Colonic mucosa (tissue), 4 donors: ENCODE measurements at regions not wholly inside any gene's neighbourhood (a gene's known extent, or its start where the extent isn't known, plus 50 kb on each side); places are given as distances from the start of the nearest gene placed in this dataset.

Experiments used
- DNase-seq: peaks from one replicate; pipeline ENCODE4 v3.0.0-alpha.2; 2020
- H3K27ac ChIP-seq: fragments of 200-600 bp; one replicate; pipeline ENCODE4 v1.8.0; 2021
- H3K27me3 ChIP-seq: fragments of 200-600 bp; one replicate; pipeline ENCODE4 v1.8.0; 2021
- H3K36me3 ChIP-seq: fragments of 200-600 bp; one replicate; pipeline ENCODE4 v1.8.0; 2021
- H3K4me1 ChIP-seq: fragments of 200-600 bp; one replicate; pipeline ENCODE4 v1.8.0; 2021; ENCODE audit warnings: mild to moderate bottlenecking
- H3K4me3 ChIP-seq: fragments of 200-600 bp; one replicate; pipeline ENCODE4 v1.8.0; 2021
- H3K9ac ChIP-seq, 2 donors: one replicate each; pipeline ENCODE4 v1.7.0; 2013; ENCODE audit warnings: control low read depth in 2 of 2, low read depth in 2 of 2, low read length in 2 of 2
- H3K9me3 ChIP-seq: fragments of 200-600 bp; one replicate; pipeline ENCODE4 v1.8.0; 2021
- CTCF ChIP-seq: fragments of 200-600 bp; IDR thresholded peaks from one replicate; pipeline ENCODE4 v1.8.0; 2022; ENCODE audit warnings: antibody characterized with exemption, mild to moderate bottlenecking
- intact Hi-C: fragments of 100-400 bp; cut with DNase I; formaldehyde crosslinking; loops from one replicate; pipeline ENCODE4 v1.14.1; 2022
- donor health status: healthy.
- donor health status: DM: no; HTN: no; CAD: no.
- donor health status: DM: no; HTN: no; CAD: no.

- H3K9me3 ChIP-seq, result no peaks in the 10 kb centered on the region
- TF ChIP-seq CTCF, result no peak
- no peaks in the 10 kb centered on the region for H3K4me1 ChIP-seq
- intact Hi-C loops, result no loop called here
- no peaks in the 10 kb centered on the region for H3K36me3 ChIP-seq
- H3K4me3 ChIP-seq, result no peak overlapping the region
- no peak for DNase-seq
- no peak overlapping the region for H3K9ac ChIP-seq
- no peak overlapping the region for H3K27ac ChIP-seq
- H3K27me3 ChIP-seq, result no peaks in the 10 kb centered on the region
These were observed 430.5 kb upstream of the ETAA1 start for GRCh38 chr2:66966631-66967030.

- H3K9me3 ChIP-seq, result no peaks in the 10 kb centered on the region
- no peak overlapping the region for H3K9ac ChIP-seq
- H3K27ac ChIP-seq, result no peak overlapping the region
- H3K4me1 ChIP-seq, result no peaks in the 10 kb centered on the region
- no peak overlapping the region for H3K4me3 ChIP-seq
- no peaks in the 10 kb centered on the region for H3K27me3 ChIP-seq
- intact Hi-C loops, result no loop called here
- no peak for DNase-seq
- H3K36me3 ChIP-seq, result no peaks in the 10 kb centered on the region
- no peak for TF ChIP-seq CTCF
These were observed 428.2 kb upstream of the ETAA1 start for GRCh38 chr2:66968946-66969345.

GRCh38 chr2:66981074-66981473, 416.1 kb upstream of the ETAA1 start:
- H3K9me3 ChIP-seq, result no peaks in the 10 kb centered on the region
- no peak for TF ChIP-seq CTCF
- H3K4me1 ChIP-seq, result no peaks in the 10 kb centered on the region
- no peaks in the 10 kb centered on the region for H3K27me3 ChIP-seq
- no peak overlapping the region for H3K4me3 ChIP-seq
- DNase-seq, result no peak
- H3K27ac ChIP-seq, result no peak overlapping the region
- no peak overlapping the region for H3K9ac ChIP-seq
- intact Hi-C loops, result no loop called here
- no peaks in the 10 kb centered on the region for H3K36me3 ChIP-seq

- no peak for DNase-seq
- no peak for TF ChIP-seq CTCF
- H3K4me1 ChIP-seq, result no peaks in the 10 kb centered on the region
- H3K36me3 ChIP-seq, result no peaks in the 10 kb centered on the region
- H3K27ac ChIP-seq, result no peak overlapping the region
- intact Hi-C loops, result no loop called here
- H3K4me3 ChIP-seq, result no peak overlapping the region
- H3K9me3 ChIP-seq, result no peaks in the 10 kb centered on the region
- no peaks in the 10 kb centered on the region for H3K27me3 ChIP-seq
- no peak overlapping the region for H3K9ac ChIP-seq
These were observed 414.4 kb upstream of the ETAA1 start for GRCh38 chr2:66982766-66983165.

- intact Hi-C loops, result no loop called here
- no peaks in the 10 kb centered on the region for H3K27me3 ChIP-seq
- H3K4me3 ChIP-seq, result no peak overlapping the region
- no peaks in the 10 kb centered on the region for H3K36me3 ChIP-seq
- H3K9ac ChIP-seq, result no peak overlapping the region
- H3K4me1 ChIP-seq, result no peaks in the 10 kb centered on the region
- DNase-seq, result no peak
- TF ChIP-seq CTCF, result no peak
- H3K27ac ChIP-seq, result no peak overlapping the region
- H3K9me3 ChIP-seq, result no peaks in the 10 kb centered on the region
These were observed 412.3 kb upstream of the ETAA1 start for GRCh38 chr2:66984864-66985263.

- no peak for DNase-seq
- Histone ChIP-seq H3K27ac (no peak overlapping the region), H3K9me3 (no peaks in the 10 kb centered on the region), H3K27me3 (no peaks in the 10 kb centered on the region), H3K4me3 (no peak overlapping the region), H3K36me3 (no peaks in the 10 kb centered on the region), H3K9ac (no peak overlapping the region), H3K4me1 (no peaks in the 10 kb centered on the region)
- TF ChIP-seq CTCF, result no peak
- intact Hi-C loops, result no loop called here
These were observed 411.2 kb upstream of the ETAA1 start for GRCh38 chr2:66985906-66986305.
